Smooth muscle cell (in vitro differentiated cells): ENCODE measurements at regions not wholly inside any gene's neighbourhood (a gene's known extent, or its start where the extent isn't known, plus 50 kb on each side); places are given as distances from the start of the nearest gene placed in this dataset.
"Not testable (repeated sequence)": the region's sequence is repeated elsewhere in the genome, so short reads cannot be mapped to it uniquely, and the experiment has no call there.

Experiments
- DNase-seq: peaks from one replicate; lab custom pipeline; 2025; ENCODE audit not compliant: unreplicated experiment; lab: John Stamatoyannopoulos, UW
- H2AFZ ChIP-seq: fragments of 200-600 bp; sonication (generic); 2 replicates; pipeline ENCODE4 v1.6.0; 2016; ENCODE audit warnings: antibody characterized with exemption, low read depth, mild to moderate bottlenecking
- H3F3A ChIP-seq: fragments of 200-600 bp; sonication (generic); 2 replicates; pipeline ENCODE4 v1.6.0; 2017; ENCODE audit warnings: antibody characterized with exemption, low read depth
- H3K27ac ChIP-seq: fragments of 200-600 bp; sonication (generic); 2 replicates; pipeline ENCODE4 v1.5.1; 2016; ENCODE audit warnings: low read depth, mild to moderate bottlenecking
- H3K27me3 ChIP-seq: fragments of 200-600 bp; sonication (generic); 2 replicates; pipeline ENCODE4 v1.6.1; 2016; ENCODE audit warnings: low read depth, mild to moderate bottlenecking
- H3K36me3 ChIP-seq: fragments of 200-600 bp; sonication (generic); 2 replicates; pipeline ENCODE4 v1.5.1; 2016; ENCODE audit warnings: low read depth
- H3K4me1 ChIP-seq: fragments of 200-600 bp; sonication (generic); 2 replicates; pipeline ENCODE4 v1.5.1; 2016; ENCODE audit warnings: low read depth
- H3K4me2 ChIP-seq: fragments of 200-600 bp; sonication (generic); 2 replicates; pipeline ENCODE4 v1.6.0; 2016; ENCODE audit warnings: mild to moderate bottlenecking
- H3K4me3 ChIP-seq: fragments of 200-600 bp; sonication (generic); 2 replicates; pipeline ENCODE4 v1.5.1; 2016; ENCODE audit warnings: mild to moderate bottlenecking
- H3K79me2 ChIP-seq: fragments of 200-600 bp; sonication (generic); 2 replicates; pipeline ENCODE4 v1.6.0; 2016; ENCODE audit warnings: low read depth, mild to moderate bottlenecking
- H3K9ac ChIP-seq: fragments of 200-600 bp; sonication (generic); 2 replicates; pipeline ENCODE4 v1.6.0; 2016; ENCODE audit warnings: low read depth
- H3K9me3 ChIP-seq: fragments of 200-600 bp; sonication (generic); replicated peaks from 2 replicates; pipeline ENCODE4 v1.5.1; 2016; ENCODE audit warnings: low read depth
- H4K20me1 ChIP-seq: fragments of 200-600 bp; sonication (generic); 2 replicates; pipeline ENCODE4 v1.6.0; 2016; ENCODE audit warnings: low read depth
- WGBS: methylation state at CpG from one replicate; pipeline ENCODE4 v1.1.7; 2016; ENCODE audit warnings: low lambda C conversion rate; 5-methylcytosine and 5-hydroxymethylcytosine counted together
- TF ChIP-seq, protein P1 (sequence below): fragments of 200-600 bp; sonication (generic); IDR thresholded peaks from 2 replicates; pipeline ENCODE4 v1.5.1; 2017; ENCODE audit warnings: borderline replicate concordance, mild to moderate bottlenecking, antibody characterized with exemption; ENCODE audit not compliant: insufficient read depth, poor library complexity, severe bottlenecking

GRCh38 chr10:59975918-59976317 is 69.6 kb upstream of the CCDC6 start:
- H3K9me3 ChIP-seq: peaks cover 11% of the 10 kb centered on the region
- not testable (repeated sequence) for H3F3A ChIP-seq, H3K27ac ChIP-seq, H3K4me3 ChIP-seq, H3K4me2 ChIP-seq, H3K27me3 ChIP-seq, DNase-seq, H4K20me1 ChIP-seq, H3K36me3 ChIP-seq, H3K4me1 ChIP-seq, H3K9ac ChIP-seq, H3K79me2 ChIP-seq, H2AFZ ChIP-seq
- WGBS: 96% methylated on average over 1 of the region's 1 CpG

- no peak overlapping the region for H2AFZ ChIP-seq
- WGBS: 23% methylated on average over 1 of the region's 1 CpG
- peak overlapping the region; percentile 24 for H3K4me2 ChIP-seq
- H3K79me2 ChIP-seq: no peaks in the 10 kb centered on the region
- no peaks in the 10 kb centered on the region for H3K9me3 ChIP-seq
- H3K4me3 ChIP-seq: no peak overlapping the region
- no peaks in the 10 kb centered on the region for H3K4me1 ChIP-seq
- no peak overlapping the region for H3K9ac ChIP-seq
- H3K27ac ChIP-seq: peak overlapping the region; percentile 7
- TF ChIP-seq, protein P1, sequence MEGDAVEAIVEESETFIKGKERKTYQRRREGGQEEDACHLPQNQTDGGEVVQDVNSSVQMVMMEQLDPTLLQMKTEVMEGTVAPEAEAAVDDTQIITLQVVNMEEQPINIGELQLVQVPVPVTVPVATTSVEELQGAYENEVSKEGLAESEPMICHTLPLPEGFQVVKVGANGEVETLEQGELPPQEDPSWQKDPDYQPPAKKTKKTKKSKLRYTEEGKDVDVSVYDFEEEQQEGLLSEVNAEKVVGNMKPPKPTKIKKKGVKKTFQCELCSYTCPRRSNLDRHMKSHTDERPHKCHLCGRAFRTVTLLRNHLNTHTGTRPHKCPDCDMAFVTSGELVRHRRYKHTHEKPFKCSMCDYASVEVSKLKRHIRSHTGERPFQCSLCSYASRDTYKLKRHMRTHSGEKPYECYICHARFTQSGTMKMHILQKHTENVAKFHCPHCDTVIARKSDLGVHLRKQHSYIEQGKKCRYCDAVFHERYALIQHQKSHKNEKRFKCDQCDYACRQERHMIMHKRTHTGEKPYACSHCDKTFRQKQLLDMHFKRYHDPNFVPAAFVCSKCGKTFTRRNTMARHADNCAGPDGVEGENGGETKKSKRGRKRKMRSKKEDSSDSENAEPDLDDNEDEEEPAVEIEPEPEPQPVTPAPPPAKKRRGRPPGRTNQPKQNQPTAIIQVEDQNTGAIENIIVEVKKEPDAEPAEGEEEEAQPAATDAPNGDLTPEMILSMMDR: no peak
- no peaks in the 10 kb centered on the region for H3K27me3 ChIP-seq
- no peak for DNase-seq
- no peaks in the 10 kb centered on the region for H3K36me3 ChIP-seq
- no peaks in the 10 kb centered on the region for H3F3A ChIP-seq
- H4K20me1 ChIP-seq: no peaks in the 10 kb centered on the region
These were observed 65.6 kb upstream of the CCDC6 start for GRCh38 chr10:59971915-59972314.

DNA sequence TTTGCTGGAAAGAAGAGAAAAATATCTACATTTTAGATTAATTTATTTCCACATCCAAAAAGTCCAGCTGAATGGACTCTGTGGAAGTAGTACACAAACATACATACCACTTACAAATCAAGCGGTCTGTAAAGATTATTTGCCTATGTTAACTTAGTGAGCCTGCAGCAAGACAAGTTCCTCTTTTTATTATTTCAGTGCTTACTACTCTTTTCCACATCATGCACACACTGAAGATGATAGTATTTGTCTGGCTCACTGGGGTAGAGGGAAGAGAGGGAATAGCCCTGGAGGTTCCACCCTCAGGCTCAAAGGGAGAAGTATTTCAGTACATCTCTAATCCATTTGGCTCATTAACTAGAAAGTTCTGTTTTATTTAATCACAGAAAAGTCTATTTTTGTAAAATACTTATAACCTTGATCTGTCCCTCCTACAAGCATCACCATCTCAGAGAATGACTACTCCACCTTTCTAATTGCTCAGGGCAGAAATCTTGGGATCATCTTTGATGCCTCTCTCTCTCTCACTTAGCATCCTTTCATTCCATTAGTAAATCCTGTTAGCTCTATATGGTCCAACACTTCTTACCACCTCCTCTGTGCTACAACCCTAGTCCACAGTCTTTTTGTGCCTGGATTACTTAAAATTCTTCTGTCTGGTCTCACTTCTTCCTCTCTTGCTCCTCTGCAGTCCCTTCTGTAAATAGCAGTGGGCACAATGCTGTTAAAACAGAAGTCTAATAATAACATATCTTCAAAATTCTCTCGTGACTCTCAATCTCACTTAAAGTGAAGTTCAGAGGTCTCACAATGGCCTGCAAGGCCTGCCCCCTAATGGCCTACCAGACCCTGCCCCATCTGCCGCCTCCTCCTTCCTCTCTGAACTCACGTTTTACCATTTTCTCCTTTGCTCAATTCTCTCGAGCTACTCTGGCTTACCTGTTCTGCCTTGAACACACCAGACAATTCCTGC is 64.3 kb upstream of the CCDC6 start:
- Histone ChIP-seq H3K4me3 (no peak overlapping the region), H3K4me2 (no peak overlapping the region), H2AFZ (no peak overlapping the region), H3K27me3 (no peaks in the 10 kb centered on the region), H3K27ac (no peak overlapping the region), H3K4me1 (no peaks in the 10 kb centered on the region), H3K9me3 (no peaks in the 10 kb centered on the region), H3K79me2 (no peaks in the 10 kb centered on the region), H3F3A (no peaks in the 10 kb centered on the region), H4K20me1 (no peaks in the 10 kb centered on the region), H3K36me3 (no peaks in the 10 kb centered on the region), H3K9ac (no peak overlapping the region)
- WGBS: 74% methylated on average over 5 of the region's 5 CpGs
- TF ChIP-seq, protein P1: no peak
- DNase-seq: no peak

DNA sequence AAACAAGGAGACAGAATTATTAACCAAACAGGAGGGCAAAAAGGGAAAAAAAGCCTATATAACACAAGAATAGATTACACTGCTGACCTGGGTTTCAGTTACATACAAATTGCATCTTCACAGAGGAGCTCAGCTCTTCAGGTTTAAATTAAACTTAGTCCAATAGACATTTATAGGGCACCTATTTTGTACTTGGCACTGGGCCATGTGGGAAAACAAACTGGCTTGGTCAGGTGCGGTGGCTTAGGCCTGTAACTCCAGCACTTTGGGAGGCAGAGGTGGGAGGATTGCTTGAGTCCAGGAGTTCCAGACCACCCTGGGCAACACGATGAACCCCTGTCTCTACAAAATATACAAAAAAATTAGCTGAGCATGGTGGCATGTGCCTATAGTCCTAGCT is 62.3 kb upstream of the CCDC6 start:
- no peak overlapping the region for H2AFZ ChIP-seq
- no peak overlapping the region for H3K4me3 ChIP-seq
- DNase-seq: no peak
- H3K27me3 ChIP-seq: no peaks in the 10 kb centered on the region
- WGBS: 100% methylated on average over 2 of the region's 2 CpGs
- no peak overlapping the region for H3K4me2 ChIP-seq
- H3K36me3 ChIP-seq: no peaks in the 10 kb centered on the region
- TF ChIP-seq, protein P1: no peak
- no peaks in the 10 kb centered on the region for H3K9me3 ChIP-seq
- no peaks in the 10 kb centered on the region for H4K20me1 ChIP-seq
- no peaks in the 10 kb centered on the region for H3F3A ChIP-seq
- no peaks in the 10 kb centered on the region for H3K4me1 ChIP-seq
- no peak overlapping the region for H3K9ac ChIP-seq
- H3K27ac ChIP-seq: no peak overlapping the region
- H3K79me2 ChIP-seq: no peaks in the 10 kb centered on the region
